ENCODE measurements at regions not wholly inside any gene's neighbourhood (a gene's known extent, or its start where the extent isn't known, plus 50 kb on each side); places are given as distances from the start of the nearest gene placed in this dataset.

GRCh38 chr21:23524685-23525084, 2082.6 kb downstream of the MRPL39 start:
- TF ChIP-seq CTCF (IDR thresholded peaks at IDR 0.05; ENCODE audit: insufficient read depth, low read depth, low read length) (no peak), EZH2 (IDR thresholded peaks at IDR 0.05; ENCODE audit: insufficient read depth, low read length) (no peak)

Measured in astrocyte (in vitro differentiated cells and primary cell).